HG03196 (cell line): ENCODE measurements at regions not wholly inside any gene's neighbourhood (a gene's known extent, or its start where the extent isn't known, plus 50 kb on each side); places are given as distances from the start of the nearest gene placed in this dataset.
"Not testable (repeated sequence)": the region's sequence is repeated elsewhere in the genome, so short reads cannot be mapped to it uniquely, and the experiment has no call there.

Experiments used
- ATAC-seq: cut with Tn5 transposase; IDR thresholded peaks from one replicate; pipeline ENCODE4 v1.9.1; 2021; ENCODE audit not compliant: unreplicated experiment

GRCh38 chr1:165147799-165148198 lies 208.7 kb downstream of the LMX1A start:
- no peak for ATAC-seq

- no peak for ATAC-seq
Measured at GRCh38 chr1:165144757-165145397, 211.6 kb downstream of the LMX1A start.

GRCh38 chr1:165143437-165144065 lies 213.0 kb downstream of the LMX1A start:
- no peak for ATAC-seq

- no peak for ATAC-seq
Measured at GRCh38 chr1:165138960-165139359, 217.6 kb downstream of the LMX1A start.

GRCh38 chr1:165137551-165138316 lies 218.8 kb downstream of the LMX1A start:
- no peak for ATAC-seq

GRCh38 chr1:165134431-165134830 lies 222.1 kb downstream of the LMX1A start:
- no peak for ATAC-seq

GRCh38 chr1:165129568-165130164 lies 226.8 kb downstream of the LMX1A start:
- ATAC-seq = peak; percentile 71

- no peak for ATAC-seq
Measured at GRCh38 chr1:165124772-165125171, 231.7 kb downstream of the LMX1A start.

- ATAC-seq = no peak
Measured at GRCh38 chr1:165119086-165119485, 237.4 kb downstream of the LMX1A start.

- no peak for ATAC-seq
Measured at GRCh38 chr1:165117482-165117881, 239.0 kb downstream of the LMX1A start.

- no peak for ATAC-seq
Measured at GRCh38 chr1:165116732-165117131, 239.8 kb downstream of the LMX1A start.

GRCh38 chr1:165116171-165116570 lies 240.3 kb downstream of the LMX1A start:
- no peak for ATAC-seq

- no peak for ATAC-seq
Measured at GRCh38 chr1:165114889-165115285, 241.6 kb downstream of the LMX1A start.

GRCh38 chr1:165114022-165114888 lies 242.3 kb downstream of the LMX1A start:
- no peak for ATAC-seq

- no peak for ATAC-seq
Measured at GRCh38 chr1:165112260-165112659, 244.3 kb downstream of the LMX1A start.

- no peak for ATAC-seq
Measured at GRCh38 chr1:165109013-165109412, 247.5 kb downstream of the LMX1A start.

GRCh38 chr1:165092542-165093162 lies 263.9 kb downstream of the LMX1A start:
- ATAC-seq = not testable (repeated sequence)

- ATAC-seq = no peak
Measured at GRCh38 chr1:165080253-165080896, 276.1 kb downstream of the LMX1A start.

- ATAC-seq = no peak
Measured at GRCh38 chr1:165078391-165078790, 278.1 kb downstream of the LMX1A start.
